ENCODE measurements at regions not wholly inside any gene's neighbourhood (a gene's known extent, or its start where the extent isn't known, plus 50 kb on each side); places are given as distances from the start of the nearest gene placed in this dataset.

DNA sequence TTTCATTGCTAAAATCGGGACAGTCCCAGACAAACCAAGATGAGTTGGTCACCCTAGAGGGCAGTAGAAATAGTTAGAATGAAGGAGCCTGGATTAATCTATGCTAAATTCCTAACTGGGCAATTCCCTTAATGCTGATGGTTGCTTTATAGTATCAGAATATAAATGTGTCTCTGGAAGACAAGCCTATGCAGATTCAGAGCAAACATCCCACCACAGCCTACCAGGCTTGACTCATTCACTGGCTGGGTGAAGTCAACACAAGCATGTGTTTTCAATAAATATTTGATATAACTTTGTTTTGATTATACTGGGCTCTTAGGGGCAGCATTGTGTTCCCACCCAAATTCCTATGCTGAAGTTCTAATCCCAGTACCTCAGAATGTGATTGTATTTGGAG lies 79.3 kb downstream of the RMI1 start (continued):
- no peak for TF ChIP-seq JUNB (IDR thresholded peaks at IDR 0.05; ENCODE audit: unreplicated experiment)
- TF ChIP-seq, protein P1, sequence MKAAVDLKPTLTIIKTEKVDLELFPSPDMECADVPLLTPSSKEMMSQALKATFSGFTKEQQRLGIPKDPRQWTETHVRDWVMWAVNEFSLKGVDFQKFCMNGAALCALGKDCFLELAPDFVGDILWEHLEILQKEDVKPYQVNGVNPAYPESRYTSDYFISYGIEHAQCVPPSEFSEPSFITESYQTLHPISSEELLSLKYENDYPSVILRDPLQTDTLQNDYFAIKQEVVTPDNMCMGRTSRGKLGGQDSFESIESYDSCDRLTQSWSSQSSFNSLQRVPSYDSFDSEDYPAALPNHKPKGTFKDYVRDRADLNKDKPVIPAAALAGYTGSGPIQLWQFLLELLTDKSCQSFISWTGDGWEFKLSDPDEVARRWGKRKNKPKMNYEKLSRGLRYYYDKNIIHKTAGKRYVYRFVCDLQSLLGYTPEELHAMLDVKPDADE (IDR thresholded peaks at IDR 0.05) = no peak

DNA sequence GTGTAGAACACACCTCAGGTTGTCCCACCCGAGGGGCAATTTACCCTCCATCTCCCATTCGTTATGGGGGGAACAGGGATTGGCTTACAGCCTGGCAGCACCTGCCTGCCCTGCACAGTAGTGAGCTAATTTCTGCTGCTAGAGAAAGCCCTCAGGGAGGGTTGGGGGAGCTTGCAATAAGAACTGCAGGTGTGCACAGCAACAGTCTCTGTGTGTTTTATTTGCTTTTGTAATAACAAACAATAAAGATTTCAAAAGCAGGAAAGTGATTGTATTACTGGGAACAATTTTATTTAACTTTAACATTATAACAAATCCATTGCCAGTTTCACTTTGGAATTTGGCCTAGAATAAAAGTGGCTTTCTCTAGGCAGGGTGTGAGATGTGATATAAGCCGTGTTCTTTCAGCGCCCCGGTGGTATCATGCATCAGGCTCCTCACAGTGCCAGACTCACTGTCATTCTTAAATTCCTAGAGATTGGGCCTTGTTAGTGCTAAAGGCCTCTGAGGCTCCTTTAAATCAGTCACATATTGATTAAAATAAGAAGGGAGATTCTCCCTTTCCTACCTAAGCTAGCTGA lies 81.1 kb downstream of the RMI1 start:
- Mint-ChIP-seq H3K27me3 (ENCODE audit: insufficient read depth, low read depth, poor library complexity) (peaks cover 3% of the 10 kb centered on the region), H3K4me3 (no peak overlapping the region), H3K9me3 (no peaks in the 10 kb centered on the region), H3K27ac (no peak overlapping the region), H3K36me3 (ENCODE audit: low read depth) (no peaks in the 10 kb centered on the region), H3K4me1 (no peaks in the 10 kb centered on the region)
- Histone ChIP-seq H3K79me2 (replicated peaks; ENCODE audit: insufficient read depth) (no peaks in the 10 kb centered on the region), H2AFZ (no peak overlapping the region), H3K4me3 (no peak overlapping the region), H3K9me2 (ENCODE audit: insufficient read depth) (no peaks in the 10 kb centered on the region; the same call in 1 of the 2 replicates), H3K4me2 (no peak overlapping the region), H3K4me1 (ENCODE audit: insufficient read depth) (no peaks in the 10 kb centered on the region), H3K36me3 (ENCODE audit: insufficient read depth) (no peaks in the 10 kb centered on the region), H3K27me3 (ENCODE audit: insufficient read depth) (no peaks in the 10 kb centered on the region), H3K27ac (ENCODE audit: low read depth) (no peak overlapping the region), H4K20me1 (replicated peaks; ENCODE audit: insufficient read depth) (no peaks in the 10 kb centered on the region), H3F3A (replicated peaks; ENCODE audit: low read depth) (no peaks in the 10 kb centered on the region)
- TF ChIP-seq, protein P2, sequence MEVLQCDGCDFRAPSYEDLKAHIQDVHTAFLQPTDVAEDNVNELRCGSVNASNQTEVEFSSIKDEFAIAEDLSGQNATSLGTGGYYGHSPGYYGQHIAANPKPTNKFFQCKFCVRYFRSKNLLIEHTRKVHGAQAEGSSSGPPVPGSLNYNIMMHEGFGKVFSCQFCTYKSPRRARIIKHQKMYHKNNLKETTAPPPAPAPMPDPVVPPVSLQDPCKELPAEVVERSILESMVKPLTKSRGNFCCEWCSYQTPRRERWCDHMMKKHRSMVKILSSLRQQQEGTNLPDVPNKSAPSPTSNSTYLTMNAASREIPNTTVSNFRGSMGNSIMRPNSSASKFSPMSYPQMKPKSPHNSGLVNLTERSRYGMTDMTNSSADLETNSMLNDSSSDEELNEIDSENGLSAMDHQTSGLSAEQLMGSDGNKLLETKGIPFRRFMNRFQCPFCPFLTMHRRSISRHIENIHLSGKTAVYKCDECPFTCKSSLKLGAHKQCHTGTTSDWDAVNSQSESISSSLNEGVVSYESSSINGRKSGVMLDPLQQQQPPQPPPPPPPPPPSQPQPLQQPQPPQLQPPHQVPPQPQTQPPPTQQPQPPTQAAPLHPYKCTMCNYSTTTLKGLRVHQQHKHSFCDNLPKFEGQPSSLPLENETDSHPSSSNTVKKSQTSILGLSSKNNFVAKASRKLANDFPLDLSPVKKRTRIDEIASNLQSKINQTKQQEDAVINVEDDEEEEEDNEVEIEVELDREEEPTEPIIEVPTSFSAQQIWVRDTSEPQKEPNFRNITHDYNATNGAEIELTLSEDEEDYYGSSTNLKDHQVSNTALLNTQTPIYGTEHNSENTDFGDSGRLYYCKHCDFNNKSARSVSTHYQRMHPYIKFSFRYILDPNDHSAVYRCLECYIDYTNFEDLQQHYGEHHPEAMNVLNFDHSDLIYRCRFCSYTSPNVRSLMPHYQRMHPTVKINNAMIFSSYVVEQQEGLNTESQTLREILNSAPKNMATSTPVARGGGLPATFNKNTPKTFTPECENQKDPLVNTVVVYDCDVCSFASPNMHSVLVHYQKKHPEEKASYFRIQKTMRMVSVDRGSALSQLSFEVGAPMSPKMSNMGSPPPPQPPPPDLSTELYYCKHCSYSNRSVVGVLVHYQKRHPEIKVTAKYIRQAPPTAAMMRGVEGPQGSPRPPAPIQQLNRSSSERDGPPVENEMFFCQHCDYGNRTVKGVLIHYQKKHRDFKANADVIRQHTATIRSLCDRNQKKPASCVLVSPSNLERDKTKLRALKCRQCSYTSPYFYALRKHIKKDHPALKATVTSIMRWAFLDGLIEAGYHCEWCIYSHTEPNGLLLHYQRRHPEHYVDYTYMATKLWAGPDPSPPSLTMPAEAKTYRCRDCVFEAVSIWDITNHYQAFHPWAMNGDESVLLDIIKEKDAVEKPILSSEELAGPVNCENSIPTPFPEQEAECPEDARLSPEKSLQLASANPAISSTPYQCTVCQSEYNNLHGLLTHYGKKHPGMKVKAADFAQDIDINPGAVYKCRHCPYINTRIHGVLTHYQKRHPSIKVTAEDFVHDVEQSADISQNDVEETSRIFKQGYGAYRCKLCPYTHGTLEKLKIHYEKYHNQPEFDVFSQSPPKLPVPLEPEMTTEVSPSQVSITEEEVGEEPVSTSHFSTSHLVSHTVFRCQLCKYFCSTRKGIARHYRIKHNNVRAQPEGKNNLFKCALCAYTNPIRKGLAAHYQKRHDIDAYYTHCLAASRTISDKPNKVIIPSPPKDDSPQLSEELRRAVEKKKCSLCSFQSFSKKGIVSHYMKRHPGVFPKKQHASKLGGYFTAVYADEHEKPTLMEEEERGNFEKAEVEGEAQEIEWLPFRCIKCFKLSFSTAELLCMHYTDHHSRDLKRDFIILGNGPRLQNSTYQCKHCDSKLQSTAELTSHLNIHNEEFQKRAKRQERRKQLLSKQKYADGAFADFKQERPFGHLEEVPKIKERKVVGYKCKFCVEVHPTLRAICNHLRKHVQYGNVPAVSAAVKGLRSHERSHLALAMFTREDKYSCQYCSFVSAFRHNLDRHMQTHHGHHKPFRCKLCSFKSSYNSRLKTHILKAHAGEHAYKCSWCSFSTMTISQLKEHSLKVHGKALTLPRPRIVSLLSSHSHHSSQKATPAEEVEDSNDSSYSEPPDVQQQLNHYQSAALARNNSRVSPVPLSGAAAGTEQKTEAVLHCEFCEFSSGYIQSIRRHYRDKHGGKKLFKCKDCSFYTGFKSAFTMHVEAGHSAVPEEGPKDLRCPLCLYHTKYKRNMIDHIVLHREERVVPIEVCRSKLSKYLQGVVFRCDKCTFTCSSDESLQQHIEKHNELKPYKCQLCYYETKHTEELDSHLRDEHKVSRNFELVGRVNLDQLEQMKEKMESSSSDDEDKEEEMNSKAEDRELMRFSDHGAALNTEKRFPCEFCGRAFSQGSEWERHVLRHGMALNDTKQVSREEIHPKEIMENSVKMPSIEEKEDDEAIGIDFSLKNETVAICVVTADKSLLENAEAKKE (CRISPR knock-in tag; IDR thresholded peaks at IDR 0.05) = no peak
- TF ChIP-seq ZNF114 (CRISPR knock-in tag; IDR thresholded peaks at IDR 0.05) (no peak), EZH2 (IDR thresholded peaks at IDR 0.05; ENCODE audit: low read depth, unreplicated experiment) (no peak), STAT1 (IDR thresholded peaks at IDR 0.05; ENCODE audit: unreplicated experiment) (no peak)
- TF ChIP-seq, protein P1 (IDR thresholded peaks at IDR 0.05) = no peak
- TF ChIP-seq, protein P3, sequence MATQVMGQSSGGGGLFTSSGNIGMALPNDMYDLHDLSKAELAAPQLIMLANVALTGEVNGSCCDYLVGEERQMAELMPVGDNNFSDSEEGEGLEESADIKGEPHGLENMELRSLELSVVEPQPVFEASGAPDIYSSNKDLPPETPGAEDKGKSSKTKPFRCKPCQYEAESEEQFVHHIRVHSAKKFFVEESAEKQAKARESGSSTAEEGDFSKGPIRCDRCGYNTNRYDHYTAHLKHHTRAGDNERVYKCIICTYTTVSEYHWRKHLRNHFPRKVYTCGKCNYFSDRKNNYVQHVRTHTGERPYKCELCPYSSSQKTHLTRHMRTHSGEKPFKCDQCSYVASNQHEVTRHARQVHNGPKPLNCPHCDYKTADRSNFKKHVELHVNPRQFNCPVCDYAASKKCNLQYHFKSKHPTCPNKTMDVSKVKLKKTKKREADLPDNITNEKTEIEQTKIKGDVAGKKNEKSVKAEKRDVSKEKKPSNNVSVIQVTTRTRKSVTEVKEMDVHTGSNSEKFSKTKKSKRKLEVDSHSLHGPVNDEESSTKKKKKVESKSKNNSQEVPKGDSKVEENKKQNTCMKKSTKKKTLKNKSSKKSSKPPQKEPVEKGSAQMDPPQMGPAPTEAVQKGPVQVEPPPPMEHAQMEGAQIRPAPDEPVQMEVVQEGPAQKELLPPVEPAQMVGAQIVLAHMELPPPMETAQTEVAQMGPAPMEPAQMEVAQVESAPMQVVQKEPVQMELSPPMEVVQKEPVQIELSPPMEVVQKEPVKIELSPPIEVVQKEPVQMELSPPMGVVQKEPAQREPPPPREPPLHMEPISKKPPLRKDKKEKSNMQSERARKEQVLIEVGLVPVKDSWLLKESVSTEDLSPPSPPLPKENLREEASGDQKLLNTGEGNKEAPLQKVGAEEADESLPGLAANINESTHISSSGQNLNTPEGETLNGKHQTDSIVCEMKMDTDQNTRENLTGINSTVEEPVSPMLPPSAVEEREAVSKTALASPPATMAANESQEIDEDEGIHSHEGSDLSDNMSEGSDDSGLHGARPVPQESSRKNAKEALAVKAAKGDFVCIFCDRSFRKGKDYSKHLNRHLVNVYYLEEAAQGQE (IDR thresholded peaks at IDR 0.05; ENCODE audit: unreplicated experiment) = no peak
- TF ChIP-seq, protein P4, sequence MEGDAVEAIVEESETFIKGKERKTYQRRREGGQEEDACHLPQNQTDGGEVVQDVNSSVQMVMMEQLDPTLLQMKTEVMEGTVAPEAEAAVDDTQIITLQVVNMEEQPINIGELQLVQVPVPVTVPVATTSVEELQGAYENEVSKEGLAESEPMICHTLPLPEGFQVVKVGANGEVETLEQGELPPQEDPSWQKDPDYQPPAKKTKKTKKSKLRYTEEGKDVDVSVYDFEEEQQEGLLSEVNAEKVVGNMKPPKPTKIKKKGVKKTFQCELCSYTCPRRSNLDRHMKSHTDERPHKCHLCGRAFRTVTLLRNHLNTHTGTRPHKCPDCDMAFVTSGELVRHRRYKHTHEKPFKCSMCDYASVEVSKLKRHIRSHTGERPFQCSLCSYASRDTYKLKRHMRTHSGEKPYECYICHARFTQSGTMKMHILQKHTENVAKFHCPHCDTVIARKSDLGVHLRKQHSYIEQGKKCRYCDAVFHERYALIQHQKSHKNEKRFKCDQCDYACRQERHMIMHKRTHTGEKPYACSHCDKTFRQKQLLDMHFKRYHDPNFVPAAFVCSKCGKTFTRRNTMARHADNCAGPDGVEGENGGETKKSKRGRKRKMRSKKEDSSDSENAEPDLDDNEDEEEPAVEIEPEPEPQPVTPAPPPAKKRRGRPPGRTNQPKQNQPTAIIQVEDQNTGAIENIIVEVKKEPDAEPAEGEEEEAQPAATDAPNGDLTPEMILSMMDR (conservative IDR thresholded peaks at IDR 0.05; ENCODE audit: low read depth in 2 of 2) = no peak
- ATAC-seq (no peak), DNase-seq (ENCODE audit: low spot score) (no peak)

All from GM23338 (cell line).